Ovary (tissue), 3 donors: ENCODE measurements at regions not wholly inside any gene's neighbourhood (a gene's known extent, or its start where the extent isn't known, plus 50 kb on each side); places are given as distances from the start of the nearest gene placed in this dataset.

Experiments used
- CTCF ChIP-seq, 3 donors: fragments of 450-650 bp in 2 of 3; fragments of 200-600 bp in 1 of 3; IDR thresholded peaks; one replicate each; pipeline versions ENCODE4 v1.5.1 to v1.8.0; 2016 to 2022; ENCODE audit warnings: antibody characterized with exemption in 3 of 3, mild to moderate bottlenecking in 1 of 3
- EP300 ChIP-seq: sonication (generic); formaldehyde crosslinking; IDR thresholded peaks from one replicate; pipeline ENCODE4 v1.6.1; 2017; ENCODE audit warnings: antibody characterized with exemption
- POLR2A ChIP-seq: fragments of 450-650 bp; IDR thresholded peaks from one replicate; pipeline ENCODE4 v1.6.1; 2017; ENCODE audit warnings: antibody characterized with exemption, mild to moderate bottlenecking, moderate library complexity
- donor health status: DM: no; HTN: no; CAD: no.

GRCh38 chr9:90035471-90035870 lies 430.7 kb downstream of the GADD45G start:
- TF ChIP-seq CTCF (IDR thresholded peaks at IDR 0.05), result no peak
- no peak for TF ChIP-seq EP300
- no peak for TF ChIP-seq POLR2A
